Neural progenitor cell (in vitro differentiated cells): ENCODE measurements at regions not wholly inside any gene's neighbourhood (a gene's known extent, or its start where the extent isn't known, plus 50 kb on each side); places are given as distances from the start of the nearest gene placed in this dataset.
"Not testable (repeated sequence)": the region's sequence is repeated elsewhere in the genome, so short reads cannot be mapped to it uniquely, and the experiment has no call there.

Experiments
- DNase-seq: peaks from one replicate; pipeline ENCODE4 v3.0.0-alpha.2; 2016; ENCODE audit warnings: low spot score
- H2AFZ ChIP-seq: fragments of 200-600 bp; sonication (generic); replicated peaks from 2 replicates; pipeline ENCODE4 v1.6.1; 2016; ENCODE audit warnings: antibody characterized with exemption
- H3F3A ChIP-seq: fragments of 200-600 bp; sonication (generic); 2 replicates; pipeline ENCODE4 v1.6.1; 2016; ENCODE audit warnings: antibody characterized with exemption, low read depth
- H3K27ac ChIP-seq: fragments of 200-600 bp; sonication (generic); 2 replicates; pipeline ENCODE4 v1.5.1; 2016; ENCODE audit warnings: mild to moderate bottlenecking
- H3K27me3 ChIP-seq: fragments of 200-600 bp; sonication (generic); 2 replicates; pipeline ENCODE4 v1.6.1; 2016; ENCODE audit warnings: mild to moderate bottlenecking, moderate library complexity
- H3K36me3 ChIP-seq: fragments of 200-600 bp; sonication (generic); 2 replicates; pipeline ENCODE4 v1.5.1; 2016
- H3K4me1 ChIP-seq: fragments of 200-600 bp; sonication (generic); 2 replicates; pipeline ENCODE4 v1.6.1; 2016; ENCODE audit warnings: mixed run types
- H3K4me2 ChIP-seq: fragments of 200-600 bp; sonication (generic); 2 replicates; pipeline ENCODE4 v1.6.1; 2016
- H3K4me3 ChIP-seq: fragments of 200-600 bp; sonication (generic); 2 replicates; pipeline ENCODE4 v1.5.1; 2016
- H3K79me2 ChIP-seq: fragments of 200-600 bp; sonication (generic); 2 replicates; pipeline ENCODE4 v1.6.1; 2016; ENCODE audit warnings: low read depth
- H3K9ac ChIP-seq: fragments of 200-600 bp; sonication (generic); 2 replicates; pipeline ENCODE4 v1.6.1; 2016
- H3K9me3 ChIP-seq: fragments of 200-600 bp; sonication (generic); 2 replicates; pipeline ENCODE4 v1.5.1; 2016; ENCODE audit warnings: low read depth
- H4K20me1 ChIP-seq: fragments of 200-600 bp; sonication (generic); 2 replicates; pipeline ENCODE4 v1.6.1; 2016; ENCODE audit warnings: low read depth
- H3K27ac Mint-ChIP-seq: 3 replicates; pipeline ENCODE4 v1.8.0; 2021; ENCODE audit warnings: mixed read lengths
- H3K27me3 Mint-ChIP-seq: 2 replicates; pipeline ENCODE4 v1.8.0; 2022; ENCODE audit warnings: low read depth, mild to moderate bottlenecking, inconsistent platforms, moderate library complexity, mixed read lengths; ENCODE audit not compliant: insufficient read depth
- H3K36me3 Mint-ChIP-seq: 3 replicates; pipeline ENCODE4 v1.8.0; 2021; ENCODE audit warnings: mixed read lengths
- H3K4me1 Mint-ChIP-seq: 3 replicates; pipeline ENCODE4 v1.8.0; 2021; ENCODE audit warnings: mixed read lengths
- H3K4me3 Mint-ChIP-seq: 3 replicates; pipeline ENCODE4 v1.8.0; 2021; ENCODE audit warnings: mild to moderate bottlenecking, moderate library complexity, mixed read lengths
- H3K9me3 Mint-ChIP-seq: 3 replicates; pipeline ENCODE4 v1.8.0; 2020; ENCODE audit warnings: mixed read lengths
- CTCF ChIP-seq: fragments of 200-600 bp; sonication (generic); IDR thresholded peaks from 2 replicates; pipeline ENCODE4 v1.5.1; 2017; ENCODE audit warnings: antibody characterized with exemption, mild to moderate bottlenecking

- TF ChIP-seq CTCF: peak; percentile 35
- H3K27me3 Mint-ChIP-seq, H3K4me3 Mint-ChIP-seq, H3K9me3 Mint-ChIP-seq, H3K9me3 ChIP-seq, H3K27ac ChIP-seq, H3K36me3 ChIP-seq, H3K4me1 ChIP-seq, H4K20me1 ChIP-seq, H3K79me2 ChIP-seq, H3K9ac ChIP-seq, H3K4me3 ChIP-seq, H3K4me2 ChIP-seq, H3K27ac Mint-ChIP-seq, H3K4me1 Mint-ChIP-seq, H3K36me3 Mint-ChIP-seq, H2AFZ ChIP-seq, H3K27me3 ChIP-seq, H3F3A ChIP-seq: not testable (repeated sequence)
- peak; percentile 41 for DNase-seq
Observed at GRCh38 chr9:42534984-42535325, 351.5 kb downstream of the SPATA31A6 start.

- not testable (repeated sequence) for H3K4me3 Mint-ChIP-seq, H3K4me1 Mint-ChIP-seq
Observed at GRCh38 chr9:42550789-42551357, 367.4 kb downstream of the SPATA31A6 start.

GRCh38 chr9:42568530-42568929 is 385.1 kb downstream of the SPATA31A6 start:
- not testable (repeated sequence) for H3K9me3 Mint-ChIP-seq, H4K20me1 ChIP-seq, H3K36me3 ChIP-seq, H3K27me3 Mint-ChIP-seq, H3K4me1 Mint-ChIP-seq, H3K27ac Mint-ChIP-seq, H3K4me3 ChIP-seq, H3K9me3 ChIP-seq, H3K4me2 ChIP-seq, H3K4me3 Mint-ChIP-seq, H2AFZ ChIP-seq, H3K36me3 Mint-ChIP-seq, H3K4me1 ChIP-seq, H3F3A ChIP-seq, DNase-seq, H3K79me2 ChIP-seq, H3K27me3 ChIP-seq, H3K9ac ChIP-seq, H3K27ac ChIP-seq

More at GRCh38 chr9:42550789-42551357, 367.4 kb downstream of the SPATA31A6 start:
- H2AFZ ChIP-seq, H3K36me3 Mint-ChIP-seq, H3K9me3 ChIP-seq, H3K27ac Mint-ChIP-seq, H3K27ac ChIP-seq, H3K79me2 ChIP-seq, H3K27me3 Mint-ChIP-seq, H3F3A ChIP-seq, DNase-seq, H4K20me1 ChIP-seq, H3K9ac ChIP-seq, H3K36me3 ChIP-seq, H3K4me1 ChIP-seq, H3K27me3 ChIP-seq, H3K9me3 Mint-ChIP-seq, H3K4me2 ChIP-seq, H3K4me3 ChIP-seq: not testable (repeated sequence)
- TF ChIP-seq CTCF: peak; percentile 39

- not testable (repeated sequence) for H3K9ac ChIP-seq, H3K27me3 ChIP-seq, DNase-seq, H4K20me1 ChIP-seq, H3K36me3 Mint-ChIP-seq, H3K9me3 ChIP-seq, H3K4me1 ChIP-seq, H3K4me3 ChIP-seq, H3K4me2 ChIP-seq, H3K4me3 Mint-ChIP-seq, H3K36me3 ChIP-seq, H3K27ac Mint-ChIP-seq, H3F3A ChIP-seq, H3K4me1 Mint-ChIP-seq, H3K27me3 Mint-ChIP-seq, H2AFZ ChIP-seq, H3K9me3 Mint-ChIP-seq, H3K27ac ChIP-seq, H3K79me2 ChIP-seq
Observed at GRCh38 chr9:42568942-42569556, 385.6 kb downstream of the SPATA31A6 start.

- not testable (repeated sequence) for H3K27ac ChIP-seq, H3K4me1 ChIP-seq, H3K9ac ChIP-seq, H3F3A ChIP-seq, H3K9me3 ChIP-seq, H3K27me3 Mint-ChIP-seq, H3K36me3 Mint-ChIP-seq, H3K4me1 Mint-ChIP-seq, H3K4me3 ChIP-seq, H3K36me3 ChIP-seq, H2AFZ ChIP-seq, H3K9me3 Mint-ChIP-seq, H3K79me2 ChIP-seq, DNase-seq, H3K27ac Mint-ChIP-seq, H3K27me3 ChIP-seq, H3K4me2 ChIP-seq, H3K4me3 Mint-ChIP-seq, H4K20me1 ChIP-seq
Observed at GRCh38 chr9:42577851-42578250, 394.4 kb downstream of the SPATA31A6 start.
